Fibroblast of the aortic adventitia (primary cell): ENCODE measurements at regions not wholly inside any gene's neighbourhood (a gene's known extent, or its start where the extent isn't known, plus 50 kb on each side); places are given as distances from the start of the nearest gene placed in this dataset.
A peak's percentile ranks its signal among the peaks of the same experiment; 100 is the strongest.

ENCODE experiments used
- DNase-seq: peaks from one replicate; pipeline ENCODE4 v3.0.0-alpha.2; 2010; ENCODE audit warnings: low read depth
- H3K4me3 ChIP-seq: 2 replicates; pipeline ENCODE4 v1.5.1; 2011; ENCODE audit warnings: low read depth, mild to moderate bottlenecking, control low read depth, low read length, moderate library complexity
- TF ChIP-seq, protein P1 (sequence below): IDR thresholded peaks from 2 replicates; pipeline ENCODE4 v1.5.1; 2011; ENCODE audit warnings: mild to moderate bottlenecking, low read length, control low read depth, inconsistent platforms; ENCODE audit not compliant: insufficient read depth

DNA sequence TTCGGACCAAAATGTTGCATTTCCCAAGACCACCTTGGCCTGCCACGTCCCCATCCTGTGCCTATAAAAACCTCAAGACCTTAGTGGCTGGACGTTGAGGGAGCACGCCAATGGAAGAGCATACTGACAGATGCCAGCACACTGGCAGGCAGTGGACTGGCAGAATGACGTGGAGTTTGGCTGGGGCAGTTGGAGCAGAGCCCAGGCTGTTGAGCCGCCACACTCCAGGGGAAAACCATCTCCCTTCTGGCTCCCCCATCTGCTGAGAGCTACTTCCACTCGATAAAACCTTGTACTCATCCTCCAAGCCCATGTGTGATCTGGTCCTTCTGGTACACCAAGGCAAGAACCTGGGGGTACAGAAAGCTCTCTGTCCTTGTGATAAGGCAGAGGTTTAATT is 494.1 kb downstream of the CDH11 start:
- no peak for DNase-seq
- TF ChIP-seq, protein P1, sequence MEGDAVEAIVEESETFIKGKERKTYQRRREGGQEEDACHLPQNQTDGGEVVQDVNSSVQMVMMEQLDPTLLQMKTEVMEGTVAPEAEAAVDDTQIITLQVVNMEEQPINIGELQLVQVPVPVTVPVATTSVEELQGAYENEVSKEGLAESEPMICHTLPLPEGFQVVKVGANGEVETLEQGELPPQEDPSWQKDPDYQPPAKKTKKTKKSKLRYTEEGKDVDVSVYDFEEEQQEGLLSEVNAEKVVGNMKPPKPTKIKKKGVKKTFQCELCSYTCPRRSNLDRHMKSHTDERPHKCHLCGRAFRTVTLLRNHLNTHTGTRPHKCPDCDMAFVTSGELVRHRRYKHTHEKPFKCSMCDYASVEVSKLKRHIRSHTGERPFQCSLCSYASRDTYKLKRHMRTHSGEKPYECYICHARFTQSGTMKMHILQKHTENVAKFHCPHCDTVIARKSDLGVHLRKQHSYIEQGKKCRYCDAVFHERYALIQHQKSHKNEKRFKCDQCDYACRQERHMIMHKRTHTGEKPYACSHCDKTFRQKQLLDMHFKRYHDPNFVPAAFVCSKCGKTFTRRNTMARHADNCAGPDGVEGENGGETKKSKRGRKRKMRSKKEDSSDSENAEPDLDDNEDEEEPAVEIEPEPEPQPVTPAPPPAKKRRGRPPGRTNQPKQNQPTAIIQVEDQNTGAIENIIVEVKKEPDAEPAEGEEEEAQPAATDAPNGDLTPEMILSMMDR, result no peak
- no peak overlapping the region for H3K4me3 ChIP-seq

DNA sequence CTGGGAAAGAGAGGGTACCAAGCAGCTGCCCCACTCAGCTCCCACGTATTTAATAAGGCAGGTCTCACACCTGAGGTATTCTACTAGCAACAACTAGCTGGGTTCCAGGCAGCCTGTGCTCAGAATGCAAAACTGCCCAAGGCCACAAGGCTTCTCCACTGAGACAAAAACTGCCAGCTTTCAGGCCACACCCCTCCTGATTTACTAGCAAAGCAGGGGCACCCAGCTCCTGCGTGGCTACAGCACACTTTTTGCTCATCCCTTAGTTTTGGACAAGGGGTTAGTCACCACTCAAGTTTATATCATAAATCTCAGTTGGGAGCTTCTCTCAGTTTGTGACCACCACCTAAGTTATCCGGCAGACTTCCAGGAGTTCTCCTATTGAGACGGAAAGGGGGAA is 494.6 kb downstream of the CDH11 start:
- no peak for DNase-seq
- TF ChIP-seq, protein P1, result no peak

DNA sequence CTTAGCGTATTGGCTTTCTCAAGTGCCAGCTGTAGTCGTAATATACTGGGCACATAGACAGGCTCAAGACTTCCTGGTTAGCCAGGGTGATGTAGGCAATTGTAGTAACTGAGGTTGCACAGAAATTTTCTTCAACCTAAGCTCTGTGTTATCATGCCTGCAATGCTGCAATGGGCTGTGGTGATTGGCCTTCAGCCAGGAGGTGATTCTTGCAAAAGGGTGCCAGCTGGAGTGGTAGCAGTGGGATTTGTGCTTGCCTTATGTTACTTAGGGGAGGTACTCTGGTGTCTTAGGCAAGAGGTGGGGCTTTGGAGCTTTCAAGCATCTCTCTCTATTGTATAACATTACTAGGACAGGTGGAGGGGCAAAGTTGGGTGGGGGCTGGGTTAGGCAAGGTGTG is 495.1 kb downstream of the CDH11 start:
- peak; percentile 0 for DNase-seq
- no peak overlapping the region for H3K4me3 ChIP-seq
- TF ChIP-seq, protein P1, result no peak

More for the DNA sequence above, 494.6 kb downstream of the CDH11 start:
- H3K4me3 ChIP-seq, result no peak overlapping the region

DNA sequence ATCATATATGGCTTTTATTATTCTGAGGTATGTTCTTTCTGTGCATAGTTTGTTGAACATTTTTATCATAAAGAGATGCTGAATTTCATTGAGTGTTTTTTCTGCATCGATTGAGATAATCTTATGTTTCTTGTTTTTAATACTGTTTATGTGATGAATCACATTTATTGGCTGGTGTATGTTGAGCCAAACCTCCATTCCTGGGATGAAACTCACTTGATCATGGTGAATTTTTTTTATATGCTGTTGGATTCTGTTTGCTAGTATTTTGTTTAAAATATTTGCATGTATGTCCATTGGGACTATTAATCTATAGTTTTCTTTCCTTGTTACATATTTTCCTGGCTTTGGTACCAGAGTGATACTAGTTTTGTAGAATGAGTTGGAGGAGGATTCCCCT is 500.2 kb downstream of the CDH11 start:
- H3K4me3 ChIP-seq, result no peak overlapping the region

DNA sequence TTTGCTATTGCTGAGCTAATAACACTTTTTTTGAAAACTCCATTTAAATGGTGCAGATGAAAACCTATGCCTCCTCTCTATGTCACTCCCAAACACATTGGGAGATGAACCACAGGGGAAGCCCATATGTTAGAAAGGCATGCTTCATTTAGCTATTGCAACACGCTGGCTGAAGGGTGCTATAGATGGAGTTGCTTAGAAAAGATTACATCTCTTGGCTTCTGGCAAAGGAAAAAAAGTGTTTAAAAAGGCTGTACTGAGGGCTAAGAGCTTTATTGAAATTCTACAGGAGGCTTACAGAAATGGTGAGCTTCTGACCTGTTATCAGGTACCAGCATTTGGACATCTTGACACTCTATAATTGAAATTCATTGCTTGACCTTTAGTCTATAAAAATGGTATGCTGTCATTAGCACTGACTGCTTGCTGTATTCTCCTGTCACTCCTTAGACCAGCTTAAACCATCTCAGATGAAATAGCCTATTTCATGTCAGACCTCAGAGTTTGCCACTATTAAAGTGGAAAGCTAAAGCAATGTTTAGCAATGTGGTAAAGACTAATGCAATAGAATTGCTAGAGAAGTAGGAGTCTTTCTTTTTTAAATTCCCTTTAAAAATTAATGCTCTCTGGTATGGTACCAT is 503.9 kb downstream of the CDH11 start:
- no peak for DNase-seq
- no peak overlapping the region for H3K4me3 ChIP-seq
- TF ChIP-seq, protein P1, result no peak

More for the DNA sequence above, 500.2 kb downstream of the CDH11 start:
- TF ChIP-seq, protein P1, result no peak
- DNase-seq, result no peak

DNA sequence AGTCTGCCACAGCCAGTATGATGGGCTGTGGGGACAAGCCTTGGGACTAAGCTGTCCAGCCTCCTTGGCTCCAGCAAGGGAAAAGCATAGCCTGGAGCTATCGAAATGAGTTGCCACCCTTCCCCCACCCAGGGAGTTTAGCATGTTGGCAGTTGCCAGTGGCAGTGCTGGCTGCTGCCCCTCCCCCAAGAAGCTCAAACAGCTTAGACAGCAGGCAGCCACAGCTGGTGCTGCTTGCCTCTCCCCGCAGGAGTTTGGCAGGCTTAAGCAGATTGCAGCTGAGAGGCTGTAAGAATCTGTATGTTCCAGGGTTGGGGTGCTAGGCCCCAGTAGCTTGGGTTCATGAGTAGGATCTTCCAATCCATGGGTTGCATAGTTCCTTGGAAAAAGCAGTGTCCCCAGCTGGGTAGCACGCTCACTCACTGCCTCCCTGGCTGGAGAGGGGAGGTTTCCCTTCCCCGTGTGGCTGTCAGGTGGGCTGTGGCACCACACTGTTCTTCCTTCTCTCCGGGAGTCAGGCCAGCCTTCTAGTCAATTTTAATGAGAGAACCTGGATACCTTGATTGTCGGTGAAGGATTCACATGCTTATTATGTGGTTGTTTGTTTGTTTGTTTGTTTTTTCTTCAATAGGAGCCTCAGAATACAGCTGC is 506.1 kb downstream of the CDH11 start:
- no peak for DNase-seq
- TF ChIP-seq, protein P1, result no peak
- H3K4me3 ChIP-seq, result no peak overlapping the region
